NCI-H1417 treated with DMSO at 0.1 percent for 48 hours (cell line): ENCODE measurements at regions not wholly inside any gene's neighbourhood (a gene's known extent, or its start where the extent isn't known, plus 50 kb on each side); places are given as distances from the start of the nearest gene placed in this dataset.

Experiments
- DNase-seq: peaks from one replicate; lab custom pipeline; 2025; lab: John Stamatoyannopoulos, UW

DNA sequence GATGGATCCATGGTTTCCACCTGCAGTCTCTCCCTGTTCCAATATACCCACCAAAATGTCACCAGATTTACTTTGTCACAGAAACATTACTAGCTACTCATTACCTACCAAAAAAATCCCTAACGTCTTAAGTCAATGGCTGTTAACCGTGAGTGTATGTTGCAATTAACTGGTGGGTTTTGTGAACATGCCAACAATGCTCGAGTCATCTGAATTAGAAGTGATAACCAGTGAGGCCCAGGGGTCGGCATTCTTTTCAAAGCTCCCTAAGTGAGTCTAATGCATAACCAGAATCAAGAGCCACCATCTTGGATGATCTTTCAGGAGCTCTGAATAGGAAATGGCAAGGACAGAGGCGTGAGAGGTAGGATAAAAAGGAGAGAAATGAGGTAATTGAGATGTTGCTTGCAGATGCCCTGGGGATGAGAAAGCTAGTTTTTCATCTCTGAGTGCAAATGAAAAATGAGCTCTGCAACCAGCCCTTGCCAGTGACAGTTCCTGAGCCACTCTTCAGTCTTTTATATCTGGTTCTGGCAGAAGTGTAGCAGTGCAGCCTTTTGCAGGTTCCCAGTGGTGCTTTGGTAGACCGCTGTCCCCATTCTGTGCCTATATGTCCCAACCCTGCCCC lies 130.0 kb upstream of the RND3 start:
- no peak for DNase-seq

DNA sequence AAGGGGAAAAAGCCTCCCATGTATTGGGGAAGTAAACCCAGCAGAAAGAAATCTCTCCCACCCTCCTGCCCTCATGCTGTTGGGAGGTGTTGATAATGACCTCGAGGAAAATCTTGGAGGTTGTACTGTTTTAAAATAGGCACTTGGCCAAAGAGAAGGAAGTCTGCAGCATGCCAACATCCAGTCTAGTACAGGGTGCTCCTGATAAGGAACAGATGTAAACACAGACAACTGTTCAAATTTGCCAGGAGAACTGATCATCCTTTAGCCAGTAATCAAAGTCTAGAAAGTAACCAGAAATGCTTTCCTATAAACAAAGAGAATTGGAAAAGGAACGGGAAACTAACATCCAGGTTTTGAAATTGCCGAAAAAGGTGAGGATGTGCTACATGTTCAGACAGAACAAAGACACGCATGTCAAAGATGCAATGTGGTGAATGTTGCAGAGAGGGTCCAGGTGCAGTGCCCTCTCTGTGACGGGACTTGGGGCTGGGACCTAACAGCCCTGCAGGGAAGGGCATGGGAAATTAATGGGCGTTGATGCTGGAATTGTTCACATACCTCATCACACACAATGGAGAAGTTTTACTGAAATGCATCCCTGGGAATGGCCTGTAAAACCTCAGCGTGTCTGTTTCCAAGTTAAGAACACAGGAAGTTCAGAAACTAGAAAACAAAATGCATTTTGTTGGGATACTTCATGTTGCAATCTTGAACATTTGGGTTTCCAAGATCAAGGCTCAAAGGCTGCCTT lies 125.7 kb upstream of the RND3 start:
- no peak for DNase-seq

- DNase-seq = no peak
These were observed 123.3 kb upstream of the RND3 start for GRCh38 chr2:150610670-150611279.

DNA sequence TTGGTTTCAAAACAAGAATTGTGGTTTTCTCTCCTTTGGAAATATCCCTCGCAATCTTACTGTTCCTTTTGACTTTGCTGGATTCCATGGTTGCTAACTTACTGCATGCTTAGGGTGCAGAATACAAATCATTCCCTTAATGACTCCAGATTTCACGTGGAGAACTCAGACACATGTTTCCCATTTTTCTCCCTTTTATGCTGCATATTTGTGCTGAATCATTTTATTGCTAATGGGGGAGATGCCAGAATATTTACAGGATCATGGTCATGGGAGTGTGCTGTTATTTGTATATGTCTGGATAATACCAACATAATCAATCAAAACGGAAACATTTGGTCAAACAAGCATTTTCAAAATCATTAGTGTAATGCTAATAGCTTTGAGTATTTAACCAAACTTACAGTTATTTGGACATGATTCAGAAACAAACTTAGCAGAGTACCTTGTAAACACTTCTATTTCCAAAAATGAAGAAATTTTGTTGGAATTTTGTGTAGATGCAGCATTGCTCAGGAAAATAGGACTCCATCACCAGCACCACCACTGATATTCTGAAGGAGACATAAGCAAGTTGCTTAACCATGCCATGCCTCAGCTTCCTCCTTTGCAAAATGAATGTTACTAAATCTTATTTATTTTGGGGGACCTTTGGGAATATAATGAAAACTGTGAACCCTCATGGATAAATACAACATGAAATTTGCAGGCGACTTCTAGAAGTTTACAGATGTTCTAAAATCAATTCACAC lies 122.5 kb upstream of the RND3 start:
- no peak for DNase-seq

GRCh38 chr2:150608341-150608740 lies 120.9 kb upstream of the RND3 start:
- no peak for DNase-seq

GRCh38 chr2:150607390-150607811 lies 119.9 kb upstream of the RND3 start:
- DNase-seq = no peak

DNA sequence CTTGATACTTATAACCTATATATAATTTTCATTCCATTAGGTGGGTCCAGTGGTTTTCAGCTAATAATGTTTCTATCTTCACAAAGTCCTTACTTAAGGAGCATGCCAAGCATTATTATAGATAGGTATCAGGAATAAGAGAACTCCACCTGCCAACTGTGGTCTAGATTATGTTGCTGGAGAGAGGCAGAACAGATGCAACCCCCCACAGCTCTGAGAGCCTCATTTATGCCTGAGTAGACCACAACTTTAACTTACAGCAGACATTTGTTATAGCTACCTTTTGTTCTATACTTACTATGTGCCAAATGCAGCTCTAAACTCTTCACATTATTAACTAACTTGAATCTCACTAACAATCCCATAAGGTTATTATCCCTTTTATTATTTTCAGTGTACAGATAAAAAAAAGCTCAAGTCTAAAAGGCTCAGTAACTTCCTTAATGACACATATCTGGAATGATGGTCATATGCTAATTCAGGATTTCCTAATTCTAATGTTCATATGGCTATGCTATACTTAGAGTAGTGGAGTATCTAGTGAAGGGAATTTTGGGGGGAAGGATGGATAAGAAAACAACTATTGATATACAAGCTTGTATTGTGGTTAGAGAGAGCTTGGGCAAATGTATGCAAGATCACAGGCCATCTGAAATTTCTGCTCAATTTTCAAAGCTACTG lies 119.1 kb upstream of the RND3 start:
- DNase-seq = no peak

DNA sequence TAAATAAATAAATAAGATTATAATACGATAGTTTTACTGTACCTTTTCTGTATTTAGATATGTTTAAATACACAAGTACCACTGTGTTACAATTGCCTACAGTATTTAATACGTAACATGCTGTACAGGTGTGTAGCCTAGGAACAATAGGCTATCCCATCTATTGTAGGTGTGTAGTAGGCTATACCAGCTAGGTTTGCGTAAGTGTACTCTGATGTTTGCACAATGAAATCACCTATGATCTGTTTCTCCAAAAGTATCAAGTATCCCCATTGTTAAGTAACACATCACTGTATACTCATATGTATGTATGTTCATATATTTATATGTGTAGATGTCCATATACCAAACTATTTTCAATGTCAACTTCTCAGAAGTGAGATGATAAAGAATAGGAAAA lies 118.2 kb upstream of the RND3 start:
- no peak for DNase-seq

DNA sequence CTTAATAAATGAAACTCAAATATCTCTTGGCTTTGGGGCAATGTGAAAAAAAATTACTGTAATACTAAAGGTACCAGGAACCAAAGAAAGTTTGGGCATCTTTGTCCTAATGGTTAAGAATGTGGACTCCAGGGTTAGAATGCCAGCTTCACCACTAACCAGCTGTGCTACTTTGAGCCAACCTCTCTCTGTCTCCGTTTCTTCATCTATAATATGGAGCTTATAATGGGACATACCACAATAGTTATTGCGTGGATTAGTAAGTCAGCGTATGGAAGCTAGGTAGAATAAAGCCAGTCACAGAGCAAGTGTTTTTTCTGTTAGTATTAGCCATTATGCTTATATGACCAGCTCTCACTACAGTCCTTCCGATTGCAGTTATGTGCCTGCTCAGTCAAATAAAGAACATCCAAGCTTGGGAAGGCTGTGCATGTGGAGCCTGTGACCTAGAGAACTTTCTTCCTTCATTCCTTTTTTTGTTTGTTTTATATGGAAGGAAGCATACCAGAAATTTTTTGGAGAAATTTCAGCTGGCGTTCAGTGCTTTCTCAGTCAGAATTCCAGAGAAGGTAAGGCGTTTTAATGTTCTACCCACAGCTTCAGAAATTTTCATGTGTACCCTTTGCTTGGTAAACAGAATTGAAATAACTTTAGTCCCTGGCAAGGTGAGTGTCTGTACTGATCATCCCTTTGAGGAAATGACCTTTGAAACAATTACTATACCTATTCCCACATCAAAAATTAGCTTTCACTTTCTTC lies 114.0 kb upstream of the RND3 start:
- DNase-seq = no peak

GRCh38 chr2:150599889-150600288 lies 112.4 kb upstream of the RND3 start:
- DNase-seq = no peak

DNA sequence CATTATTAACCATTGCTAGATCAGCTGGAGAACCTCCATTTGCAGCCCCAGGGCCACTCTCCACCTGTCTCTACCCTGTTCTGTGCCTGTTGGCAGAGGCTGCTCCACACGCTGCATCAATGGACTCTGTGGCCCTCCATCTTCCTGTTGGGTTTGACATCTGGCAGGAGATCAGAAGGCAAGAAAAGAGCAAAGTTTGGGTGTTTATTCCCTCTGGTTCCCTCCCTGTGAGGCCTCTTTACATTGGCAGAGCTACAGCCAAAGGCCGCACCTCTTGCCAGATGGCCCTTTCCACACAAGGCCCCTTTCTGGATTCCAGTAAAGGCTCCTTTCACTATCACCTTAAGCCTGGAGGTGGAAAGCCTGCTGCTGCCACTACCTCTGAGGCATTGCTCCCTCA lies 110.9 kb upstream of the RND3 start:
- no peak for DNase-seq

GRCh38 chr2:150595803-150596470 lies 108.5 kb upstream of the RND3 start:
- DNase-seq = no peak

DNA sequence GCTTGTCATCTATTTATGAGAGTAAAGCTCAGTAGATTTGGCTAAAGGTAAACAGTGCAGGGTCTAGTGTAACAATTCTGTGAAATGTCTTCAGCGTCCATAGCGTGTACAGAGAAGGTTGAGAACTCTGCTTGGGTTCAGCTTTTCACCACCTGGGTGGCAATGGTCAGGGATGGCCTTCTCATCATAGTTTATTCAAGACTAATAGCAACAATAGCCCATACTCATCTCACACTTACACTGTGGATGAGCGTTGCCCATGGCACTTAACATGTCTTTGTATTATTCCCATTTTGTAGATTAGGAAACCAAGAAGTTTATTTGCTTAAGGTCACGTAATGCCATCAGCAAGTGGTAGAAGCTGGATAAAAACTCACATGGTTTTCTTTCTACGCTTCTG lies 106.8 kb upstream of the RND3 start:
- DNase-seq = no peak

GRCh38 chr2:150591496-150592285 lies 104.2 kb upstream of the RND3 start:
- DNase-seq = no peak

GRCh38 chr2:150589681-150590080 lies 102.2 kb upstream of the RND3 start:
- DNase-seq = no peak

DNA sequence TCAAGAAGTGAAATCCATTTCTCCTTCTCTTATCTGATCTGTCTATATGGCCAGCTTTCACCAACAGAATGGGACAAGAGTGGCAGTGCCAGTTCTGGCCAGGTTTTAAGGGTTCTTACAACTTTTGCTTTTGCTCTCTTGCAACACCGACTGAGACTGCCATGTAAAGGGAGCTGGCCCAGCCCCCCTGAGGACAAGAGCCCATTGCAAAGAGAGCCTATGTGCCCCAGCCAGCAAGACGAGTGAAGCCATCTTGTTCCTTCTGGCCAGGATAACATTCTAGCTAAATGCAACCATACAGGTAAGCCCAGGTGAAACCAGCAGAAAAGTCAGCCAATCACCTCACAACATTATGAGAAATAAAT lies 101.0 kb upstream of the RND3 start:
- no peak for DNase-seq

DNA sequence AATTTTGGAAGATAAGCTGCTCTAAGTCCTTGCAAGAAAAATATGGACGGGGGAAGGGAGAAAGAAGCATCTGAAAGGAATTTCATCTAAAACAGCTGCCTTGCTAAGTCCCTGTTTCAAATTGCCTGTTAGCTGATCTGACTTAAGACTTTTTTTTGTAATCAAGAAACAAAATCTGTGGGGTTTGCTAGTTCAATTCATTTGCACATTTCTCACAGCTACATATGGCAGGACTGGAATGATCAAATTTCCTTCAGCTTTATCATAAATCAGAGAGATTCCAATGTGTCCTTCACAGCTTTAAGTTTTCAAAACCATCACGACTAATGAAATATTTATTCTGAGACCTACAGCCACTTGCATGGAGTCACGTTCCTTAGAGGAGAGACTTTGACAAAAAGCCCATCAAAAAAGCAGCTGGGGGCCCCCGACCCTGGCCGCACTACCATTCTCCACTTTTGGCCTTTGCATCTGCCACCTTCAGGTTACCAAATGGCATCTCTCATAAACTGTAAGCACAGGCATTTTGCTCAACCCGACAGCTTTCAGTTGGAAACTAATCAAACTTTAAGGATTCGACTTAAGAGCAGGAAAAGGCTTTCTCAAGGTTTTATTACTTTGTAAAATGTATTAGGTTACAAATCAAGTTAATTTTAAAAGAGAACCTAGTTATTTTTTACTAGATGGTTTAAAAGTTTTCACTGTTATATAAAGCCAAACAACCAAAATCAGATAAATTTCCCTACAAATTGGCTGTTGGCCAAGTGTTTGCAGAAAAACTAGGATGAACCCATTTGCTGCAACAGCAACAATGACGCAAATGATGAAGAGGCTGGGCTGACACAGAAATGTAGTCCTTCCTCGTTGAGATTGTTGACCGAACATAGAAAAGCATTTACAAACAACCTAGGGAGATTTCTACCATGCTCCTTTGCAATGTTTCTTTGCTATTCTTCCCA lies 100.4 kb upstream of the RND3 start:
- DNase-seq = no peak

GRCh38 chr2:150586858-150587257 lies 99.4 kb upstream of the RND3 start:
- no peak for DNase-seq
